ENCODE measurements at regions not wholly inside any gene's neighbourhood (a gene's known extent, or its start where the extent isn't known, plus 50 kb on each side); places are given as distances from the start of the nearest gene placed in this dataset.

- DNase-seq: no peak
Observed at GRCh38 chr3:127137113-127137512, 55.8 kb upstream of the PRR23E start.

GRCh38 chr3:127137757-127138536 is 55.0 kb upstream of the PRR23E start:
- DNase-seq: no peak

- DNase-seq: no peak
Observed at GRCh38 chr3:127139601-127140500, 53.1 kb upstream of the PRR23E start.

- DNase-seq: no peak
Observed at GRCh38 chr3:127140501-127141460, 52.1 kb upstream of the PRR23E start.

- DNase-seq: no peak
Observed at GRCh38 chr3:127141921-127142730, 50.8 kb upstream of the PRR23E start.
